Thyroid gland (tissue), 4 donors: ENCODE measurements at regions not wholly inside any gene's neighbourhood (a gene's known extent, or its start where the extent isn't known, plus 50 kb on each side); places are given as distances from the start of the nearest gene placed in this dataset.

Source experiments
- POLR2A ChIP-seq, 2 donors: fragments of 450-650 bp; IDR thresholded peaks; one replicate each; pipeline ENCODE4 v1.6.1; 2017; ENCODE audit warnings: antibody characterized with exemption in 2 of 2, mild to moderate bottlenecking in 2 of 2, moderate library complexity in 1 of 2
- TF ChIP-seq, protein P1 (sequence below), 6 experiments: fragments of 200-600 bp in 3 of 6; fragments of 450-650 bp in 3 of 6; sonication (generic) in 3 of 6; IDR thresholded peaks; one replicate each; pipeline ENCODE4 v1.5.1; 2016 to 2019; ENCODE audit warnings: antibody characterized with exemption in 6 of 6, mild to moderate bottlenecking in 2 of 6, inconsistent platforms in 1 of 6, moderate library complexity in 1 of 6

DNA sequence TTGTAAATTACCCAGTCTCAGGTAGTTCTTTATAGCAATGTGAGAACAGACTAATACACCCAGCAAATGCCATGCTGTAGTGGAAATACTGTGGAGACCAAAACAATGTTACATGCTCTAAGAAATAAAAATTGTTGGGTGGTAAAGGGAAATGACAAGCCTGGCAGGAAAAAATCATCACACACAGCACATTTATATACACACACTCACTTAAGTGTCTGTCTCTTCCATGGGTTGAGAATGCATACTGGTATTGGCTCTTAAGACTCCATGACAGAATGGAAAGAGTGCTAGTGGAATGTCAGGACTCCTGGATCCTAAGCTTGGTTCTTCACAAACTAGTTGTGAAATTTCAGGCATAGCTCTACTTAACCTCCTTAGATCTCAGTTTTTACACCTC is 343.0 kb downstream of the CD83 start:
- TF ChIP-seq, protein P1, sequence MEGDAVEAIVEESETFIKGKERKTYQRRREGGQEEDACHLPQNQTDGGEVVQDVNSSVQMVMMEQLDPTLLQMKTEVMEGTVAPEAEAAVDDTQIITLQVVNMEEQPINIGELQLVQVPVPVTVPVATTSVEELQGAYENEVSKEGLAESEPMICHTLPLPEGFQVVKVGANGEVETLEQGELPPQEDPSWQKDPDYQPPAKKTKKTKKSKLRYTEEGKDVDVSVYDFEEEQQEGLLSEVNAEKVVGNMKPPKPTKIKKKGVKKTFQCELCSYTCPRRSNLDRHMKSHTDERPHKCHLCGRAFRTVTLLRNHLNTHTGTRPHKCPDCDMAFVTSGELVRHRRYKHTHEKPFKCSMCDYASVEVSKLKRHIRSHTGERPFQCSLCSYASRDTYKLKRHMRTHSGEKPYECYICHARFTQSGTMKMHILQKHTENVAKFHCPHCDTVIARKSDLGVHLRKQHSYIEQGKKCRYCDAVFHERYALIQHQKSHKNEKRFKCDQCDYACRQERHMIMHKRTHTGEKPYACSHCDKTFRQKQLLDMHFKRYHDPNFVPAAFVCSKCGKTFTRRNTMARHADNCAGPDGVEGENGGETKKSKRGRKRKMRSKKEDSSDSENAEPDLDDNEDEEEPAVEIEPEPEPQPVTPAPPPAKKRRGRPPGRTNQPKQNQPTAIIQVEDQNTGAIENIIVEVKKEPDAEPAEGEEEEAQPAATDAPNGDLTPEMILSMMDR (IDR thresholded peaks at IDR 0.05): no peak
- no peak for TF ChIP-seq POLR2A (IDR thresholded peaks at IDR 0.05)
